ENCODE measurements at regions not wholly inside any gene's neighbourhood (a gene's known extent, or its start where the extent isn't known, plus 50 kb on each side); places are given as distances from the start of the nearest gene placed in this dataset.

- Histone ChIP-seq H3K36me3 (ENCODE audit: control insufficient read depth in 2 of 2, extremely low read depth in 1 of 2, insufficient read depth in 2 of 2, low read length in 2 of 2) (no peaks in the 10 kb centered on the region), H3K4me1 (ENCODE audit: control insufficient read depth, extremely low read depth, insufficient read depth, low read length) (no peaks in the 10 kb centered on the region), H3K4me2 (ENCODE audit: control insufficient read depth, extremely low read depth, insufficient read depth, low read depth, low read length) (no peak overlapping the region), H3K27ac (ENCODE audit: control insufficient read depth, insufficient read depth, low read length) (no peak overlapping the region), H3K27me3 (ENCODE audit: control insufficient read depth, extremely low read depth, insufficient read depth, low read length) (no peaks in the 10 kb centered on the region), H2AFZ (ENCODE audit: control insufficient read depth, low read length) (no peak overlapping the region), H3K9ac (ENCODE audit: control insufficient read depth, extremely low read depth, insufficient read depth, low read length) (no peak overlapping the region), H3K4me3 (ENCODE audit: control insufficient read depth in 2 of 3, extremely low read depth in 1 of 3, insufficient read depth in 2 of 3, low read depth in 1 of 3, low read length in 3 of 3) (no peak overlapping the region), H3K9me1 (ENCODE audit: control insufficient read depth, extremely low read depth, insufficient read depth, low read length) (no peaks in the 10 kb centered on the region), H3K9me3 (ENCODE audit: control insufficient read depth, low read depth, low read length) (no peaks in the 10 kb centered on the region), H4K20me1 (ENCODE audit: control insufficient read depth, extremely low read depth, insufficient read depth, low read length) (no peaks in the 10 kb centered on the region), H3K79me2 (ENCODE audit: control insufficient read depth, insufficient read depth, low read length) (no peaks in the 10 kb centered on the region)
- dilution Hi-C loops (cut with MboI; ENCODE audit: extremely low pct_ligation_motif_present, low sequenced_read_pairs) = no loop called here
- TF ChIP-seq CTCF (optimal IDR thresholded peaks at IDR 0.05 in 1 of 3, IDR thresholded peaks at IDR 0.05 in 1 of 3, conservative IDR thresholded peaks at IDR 0.05 in 1 of 3; ENCODE audit: extremely low read depth in 1 of 3, insufficient read depth in 2 of 3, low read length in 3 of 3) = no peak
- no peak for TF ChIP-seq EZH2 (IDR thresholded peaks at IDR 0.05; ENCODE audit: low read length)
- DNase-seq (ENCODE audit: low read depth, low spot score) (no peak), FAIRE-seq (no peak)
These were observed 989.3 kb upstream of the NOVA1 start for GRCh38 chr14:27587103-27587502.

GRCh38 chr14:27605282-27605681, 1007.4 kb upstream of the NOVA1 start:
- Histone ChIP-seq H3K4me2 (ENCODE audit: control insufficient read depth, extremely low read depth, insufficient read depth, low read depth, low read length) (no peak overlapping the region), H3K4me3 (ENCODE audit: control insufficient read depth in 2 of 3, extremely low read depth in 1 of 3, insufficient read depth in 2 of 3, low read depth in 1 of 3, low read length in 3 of 3) (no peak overlapping the region), H4K20me1 (ENCODE audit: control insufficient read depth, extremely low read depth, insufficient read depth, low read length) (no peaks in the 10 kb centered on the region), H3K79me2 (ENCODE audit: control insufficient read depth, insufficient read depth, low read length) (no peaks in the 10 kb centered on the region), H3K9ac (ENCODE audit: control insufficient read depth, extremely low read depth, insufficient read depth, low read length) (no peak overlapping the region), H3K4me1 (ENCODE audit: control insufficient read depth, extremely low read depth, insufficient read depth, low read length) (no peaks in the 10 kb centered on the region), H3K9me1 (ENCODE audit: control insufficient read depth, extremely low read depth, insufficient read depth, low read length) (no peaks in the 10 kb centered on the region), H2AFZ (ENCODE audit: control insufficient read depth, low read length) (no peak overlapping the region), H3K36me3 (ENCODE audit: control insufficient read depth in 2 of 2, extremely low read depth in 1 of 2, insufficient read depth in 2 of 2, low read length in 2 of 2) (no peaks in the 10 kb centered on the region), H3K27ac (ENCODE audit: control insufficient read depth, insufficient read depth, low read length) (no peak overlapping the region), H3K27me3 (ENCODE audit: control insufficient read depth, extremely low read depth, insufficient read depth, low read length) (no peaks in the 10 kb centered on the region), H3K9me3 (ENCODE audit: control insufficient read depth, low read depth, low read length) (peaks cover 2% of the 10 kb centered on the region)
- FAIRE-seq (no peak), DNase-seq (ENCODE audit: low read depth, low spot score) (no peak)
- dilution Hi-C loops (cut with MboI; ENCODE audit: extremely low pct_ligation_motif_present, low sequenced_read_pairs) = no loop called here
- TF ChIP-seq CTCF (optimal IDR thresholded peaks at IDR 0.05 in 1 of 3, IDR thresholded peaks at IDR 0.05 in 1 of 3, conservative IDR thresholded peaks at IDR 0.05 in 1 of 3; ENCODE audit: extremely low read depth in 1 of 3, insufficient read depth in 2 of 3, low read length in 3 of 3) (no peak), EZH2 (IDR thresholded peaks at IDR 0.05; ENCODE audit: low read length) (no peak)

Measured in keratinocyte (primary cell).